H1 (cell line): ENCODE measurements at regions not wholly inside any gene's neighbourhood (a gene's known extent, or its start where the extent isn't known, plus 50 kb on each side); places are given as distances from the start of the nearest gene placed in this dataset.

Experiments
- BACH1 ChIP-seq: IDR thresholded peaks from 2 replicates; pipeline ENCODE4 v1.6.1; 2012; ENCODE audit warnings: low read length, improper control_type of control experiment
- EP300 ChIP-seq, 2 experiments: IDR thresholded peaks; 1 replicate in 1 of 2; 2 replicates in 1 of 2; pipeline ENCODE4 v1.6.1; 2011 to 2012; ENCODE audit warnings: low read depth in 2 of 2, low read length in 2 of 2, mild to moderate bottlenecking in 2 of 2, borderline replicate concordance in 1 of 2, inconsistent platforms in 1 of 2, moderate library complexity in 1 of 2
- HDAC6 ChIP-seq: IDR thresholded peaks from one replicate; pipeline ENCODE4 v1.7.1; 2012; ENCODE audit warnings: low read depth, mild to moderate bottlenecking, inconsistent platforms, low read length, moderate library complexity
- JUND ChIP-seq: IDR thresholded peaks from 2 replicates; pipeline ENCODE4 v1.6.1; 2011; ENCODE audit warnings: mild to moderate bottlenecking, improper control_type of control experiment, low read length
- PHF8 ChIP-seq: fragments of 200-600 bp; sonication (generic); conservative IDR thresholded peaks from 2 replicates; pipeline ENCODE4 v1.7.1; 2012; ENCODE audit warnings: low read depth, mild to moderate bottlenecking, inconsistent platforms, low read length, moderate library complexity
- POLR2A ChIP-seq, 2 experiments: IDR thresholded peaks; 1 replicate in 1 of 2; 2 replicates in 1 of 2; pipeline ENCODE4 v1.6.1; 2011; ENCODE audit warnings: low read depth in 2 of 2, low read length in 2 of 2, mild to moderate bottlenecking in 2 of 2; ENCODE audit errors: control extremely low read depth in 1 of 2
- RFX5 ChIP-seq: IDR thresholded peaks from 2 replicates; pipeline ENCODE4 v1.6.1; 2011; ENCODE audit warnings: low read depth, low read length, improper control_type of control experiment, borderline replicate concordance
- SRF ChIP-seq: IDR thresholded peaks from 2 replicates; pipeline ENCODE4 v1.6.1; 2011; ENCODE audit warnings: mild to moderate bottlenecking, low read depth, low read length, moderate library complexity
- SUZ12 ChIP-seq: fragments of 200-600 bp; sonication (generic); IDR thresholded peaks from 2 replicates; pipeline ENCODE4 v1.6.1; 2012; ENCODE audit warnings: mild to moderate bottlenecking, inconsistent platforms, low read length, moderate library complexity, mixed read lengths
- ZNF274 ChIP-seq: IDR thresholded peaks from 2 replicates; pipeline ENCODE4 v1.7.0; 2012; ENCODE audit warnings: low read length, borderline replicate concordance; ENCODE audit errors: extremely low read depth

- TF ChIP-seq EP300 (IDR thresholded peaks at IDR 0.05; ENCODE audit: borderline replicate concordance in 1 of 2, low read depth in 2 of 2, low read length in 2 of 2) (no peak), PHF8 (no peak), BACH1 (no peak), RFX5 (no peak), SRF (no peak), ZNF274 (no peak), SUZ12 (no peak), HDAC6 (no peak), JUND (no peak), POLR2A (IDR thresholded peaks at IDR 0.05; ENCODE audit: control extremely low read depth in 1 of 2, low read depth in 2 of 2, low read length in 2 of 2) (no peak)
- TF ChIP-seq, all 59 proteins: peak for 0
Observed at GRCh38 chr3:164460851-164461250, 617.4 kb downstream of the SI start (continued).
